ENCODE measurements at regions not wholly inside any gene's neighbourhood (a gene's known extent, or its start where the extent isn't known, plus 50 kb on each side); places are given as distances from the start of the nearest gene placed in this dataset.

- peak overlapping the region in 1 of 7 donors; percentile 5 for H3K27ac Mint-ChIP-seq
- H2AFZ ChIP-seq (ENCODE audit: insufficient read depth, low read depth, low read length, poor library complexity, severe bottlenecking): no peak overlapping the region
Measured at GRCh38 chr1:235025422-235025984, 103.1 kb downstream of the TOMM20 start.

GRCh38 chr1:235024711-235025421 is 103.8 kb downstream of the TOMM20 start:
- H2AFZ ChIP-seq (ENCODE audit: insufficient read depth, low read depth, low read length, poor library complexity, severe bottlenecking): no peak overlapping the region
- H3K27ac Mint-ChIP-seq: peak overlapping the region in 2 of 7 donors; percentile 25 to 82

More at GRCh38 chr1:235025422-235025984, 103.1 kb downstream of the TOMM20 start:
- Histone ChIP-seq H3K9ac (ENCODE audit: insufficient read depth, low read length, poor library complexity, severe bottlenecking) (no peak overlapping the region), H3K36me3 (replicated peaks in 1 of 2; ENCODE audit: control insufficient read depth in 1 of 2, insufficient read depth in 2 of 2, low read length in 2 of 2) (no peaks in the 10 kb centered on the region), H3K79me2 (ENCODE audit: insufficient read depth, low read length) (no peaks in the 10 kb centered on the region), H3K27me3 (ENCODE audit: control insufficient read depth in 2 of 2, insufficient read depth in 2 of 2, low read length in 2 of 2) (no peaks in the 10 kb centered on the region), H3K27ac (ENCODE audit: low read depth in 1 of 2, low read length in 2 of 2) (no peak overlapping the region), H4K20me1 (ENCODE audit: insufficient read depth, low read length) (no peaks in the 10 kb centered on the region), H3K9me3 (replicated peaks in 1 of 2; ENCODE audit: control insufficient read depth in 1 of 2, insufficient read depth in 1 of 2, low read length in 2 of 2) (peaks cover 0 to 9% of the 10 kb centered on the region in 2 donors), H3K4me2 (replicated peaks; ENCODE audit: extremely low read depth, low read length, poor library complexity, severe bottlenecking) (no peak overlapping the region), H3K4me3 (replicated peaks in 1 of 3; ENCODE audit: low read depth in 2 of 3, low read length in 3 of 3) (no peak overlapping the region), H3K4me1 (ENCODE audit: control insufficient read depth in 1 of 2, insufficient read depth in 2 of 2, low read length in 2 of 2) (no peaks in the 10 kb centered on the region)
- 100% methylated on average over 1 of the region's 5 CpGs for WGBS (ENCODE audit: insufficient coverage)
- H3K9me3 Mint-ChIP-seq: peaks cover 2 to 9% (median 5%) of the 10 kb centered on the region in 7 donors
- DNase-seq: no peak
- intact Hi-C loops (cut with micrococcal nuclease): no loop called here
- no peak for TF ChIP-seq CTCF (IDR thresholded peaks at IDR 0.05)
- H3K4me1 Mint-ChIP-seq: peaks cover 12% of the 10 kb centered on the region
- no peak overlapping the region for H3K4me3 Mint-ChIP-seq
- H3K36me3 Mint-ChIP-seq: peaks cover 0 to 2% of the 10 kb centered on the region in 2 donors
- H3K27me3 Mint-ChIP-seq (ENCODE audit: low read depth in 3 of 3): peaks cover 0 to 3% (median 2%) of the 10 kb centered on the region in 3 donors

More at GRCh38 chr1:235024711-235025421, 103.8 kb downstream of the TOMM20 start:
- Histone ChIP-seq H3K9me3 (replicated peaks in 1 of 2; ENCODE audit: control insufficient read depth in 1 of 2, insufficient read depth in 1 of 2, low read length in 2 of 2) (peaks cover 0 to 9% of the 10 kb centered on the region in 2 donors), H3K4me3 (replicated peaks in 1 of 3; ENCODE audit: low read depth in 2 of 3, low read length in 3 of 3) (no peak overlapping the region), H4K20me1 (ENCODE audit: insufficient read depth, low read length) (no peaks in the 10 kb centered on the region), H3K79me2 (ENCODE audit: insufficient read depth, low read length) (no peaks in the 10 kb centered on the region), H3K27me3 (ENCODE audit: control insufficient read depth in 2 of 2, insufficient read depth in 2 of 2, low read length in 2 of 2) (no peaks in the 10 kb centered on the region), H3K4me1 (ENCODE audit: control insufficient read depth in 1 of 2, insufficient read depth in 2 of 2, low read length in 2 of 2) (no peaks in the 10 kb centered on the region), H3K36me3 (replicated peaks in 1 of 2; ENCODE audit: control insufficient read depth in 1 of 2, insufficient read depth in 2 of 2, low read length in 2 of 2) (no peaks in the 10 kb centered on the region), H3K9ac (ENCODE audit: insufficient read depth, low read length, poor library complexity, severe bottlenecking) (no peak overlapping the region), H3K4me2 (replicated peaks; ENCODE audit: extremely low read depth, low read length, poor library complexity, severe bottlenecking) (no peak overlapping the region), H3K27ac (ENCODE audit: low read depth in 1 of 2, low read length in 2 of 2) (no peak overlapping the region)
- intact Hi-C loops (cut with micrococcal nuclease): no loop called here
- no peak overlapping the region for H3K4me3 Mint-ChIP-seq
- peaks cover 12% of the 10 kb centered on the region for H3K4me1 Mint-ChIP-seq
- H3K27me3 Mint-ChIP-seq (ENCODE audit: low read depth in 3 of 3): peaks cover 0 to 3% (median 2%) of the 10 kb centered on the region in 3 donors
- peaks cover 2 to 9% (median 5%) of the 10 kb centered on the region in 7 donors for H3K9me3 Mint-ChIP-seq
- no peak for DNase-seq
- WGBS (ENCODE audit: insufficient coverage): 99% methylated on average over 7 of the region's 7 CpGs
- TF ChIP-seq CTCF (IDR thresholded peaks at IDR 0.05): no peak
- peaks cover 0 to 2% of the 10 kb centered on the region in 2 donors for H3K36me3 Mint-ChIP-seq

Data from CD14-positive monocyte (primary cell).